ENCODE measurements at regions not wholly inside any gene's neighbourhood (a gene's known extent, or its start where the extent isn't known, plus 50 kb on each side); places are given as distances from the start of the nearest gene placed in this dataset.

DNA sequence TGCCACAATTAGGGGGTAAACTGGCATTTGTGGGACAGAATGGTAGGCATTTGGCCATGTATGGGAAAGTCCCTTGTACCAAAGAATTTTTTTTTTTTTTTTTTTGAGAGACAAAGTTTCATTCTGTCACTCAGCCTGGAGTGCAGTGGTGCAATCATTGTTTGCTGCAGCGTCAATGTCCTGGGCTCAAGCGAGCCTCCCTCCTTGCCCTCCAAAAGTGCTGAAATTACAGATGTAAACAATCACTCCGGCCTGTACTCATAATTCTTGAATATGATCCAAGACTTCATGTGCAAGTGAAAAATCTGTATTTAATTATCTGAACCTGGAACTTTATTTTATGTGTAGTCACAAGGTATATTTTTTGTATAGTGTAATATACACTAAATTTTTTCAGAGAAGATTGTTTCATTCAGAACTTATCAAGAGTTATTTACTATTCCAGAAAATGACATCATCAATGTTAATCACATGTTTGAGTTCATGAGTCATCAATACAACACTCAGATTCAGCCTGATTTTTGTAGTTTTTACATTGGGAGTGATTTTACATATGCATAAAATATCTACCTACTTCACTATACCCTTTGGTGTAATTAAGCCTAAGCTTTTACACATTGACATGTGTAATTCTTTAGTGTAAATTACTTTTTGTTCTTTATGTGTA lies 138.7 kb upstream of the L3MBTL4 start:
- no peaks in the 10 kb centered on the region for H3K36me3 ChIP-seq (ENCODE audit: low read length)
- H3K9ac ChIP-seq (ENCODE audit: low read length) = no peak overlapping the region
- no peak overlapping the region for H3K27ac ChIP-seq (ENCODE audit: low read depth, low read length)
- H2AFZ ChIP-seq (ENCODE audit: low read depth, low read length, severe bottlenecking) = no peak overlapping the region
- H3K9me2 ChIP-seq (replicated peaks; ENCODE audit: insufficient read depth, low read length) = no peaks in the 10 kb centered on the region
- no peaks in the 10 kb centered on the region for H3K79me2 ChIP-seq (ENCODE audit: insufficient read depth, low read length)
- no peaks in the 10 kb centered on the region for H3F3A ChIP-seq (ENCODE audit: insufficient read depth)
- H4K20me1 ChIP-seq (ENCODE audit: low read depth, low read length) = no peaks in the 10 kb centered on the region
- H3K4me2 ChIP-seq (ENCODE audit: low read depth, low read length, poor library complexity, severe bottlenecking) = no peak overlapping the region
- no peak overlapping the region for H3K4me3 ChIP-seq (ENCODE audit: insufficient read depth, low read length, poor library complexity, severe bottlenecking)
- no peaks in the 10 kb centered on the region for H3K9me3 ChIP-seq (ENCODE audit: insufficient read depth, low read length)
- H3K27me3 ChIP-seq (ENCODE audit: low read length) = no peaks in the 10 kb centered on the region
- TF ChIP-seq, protein P1, sequence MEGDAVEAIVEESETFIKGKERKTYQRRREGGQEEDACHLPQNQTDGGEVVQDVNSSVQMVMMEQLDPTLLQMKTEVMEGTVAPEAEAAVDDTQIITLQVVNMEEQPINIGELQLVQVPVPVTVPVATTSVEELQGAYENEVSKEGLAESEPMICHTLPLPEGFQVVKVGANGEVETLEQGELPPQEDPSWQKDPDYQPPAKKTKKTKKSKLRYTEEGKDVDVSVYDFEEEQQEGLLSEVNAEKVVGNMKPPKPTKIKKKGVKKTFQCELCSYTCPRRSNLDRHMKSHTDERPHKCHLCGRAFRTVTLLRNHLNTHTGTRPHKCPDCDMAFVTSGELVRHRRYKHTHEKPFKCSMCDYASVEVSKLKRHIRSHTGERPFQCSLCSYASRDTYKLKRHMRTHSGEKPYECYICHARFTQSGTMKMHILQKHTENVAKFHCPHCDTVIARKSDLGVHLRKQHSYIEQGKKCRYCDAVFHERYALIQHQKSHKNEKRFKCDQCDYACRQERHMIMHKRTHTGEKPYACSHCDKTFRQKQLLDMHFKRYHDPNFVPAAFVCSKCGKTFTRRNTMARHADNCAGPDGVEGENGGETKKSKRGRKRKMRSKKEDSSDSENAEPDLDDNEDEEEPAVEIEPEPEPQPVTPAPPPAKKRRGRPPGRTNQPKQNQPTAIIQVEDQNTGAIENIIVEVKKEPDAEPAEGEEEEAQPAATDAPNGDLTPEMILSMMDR (IDR thresholded peaks at IDR 0.05; ENCODE audit: insufficient read depth, low read length, poor library complexity, severe bottlenecking) = no peak
- no peak for TF ChIP-seq EZH2phosphoT487 (conservative IDR thresholded peaks at IDR 0.05; ENCODE audit: low read length)

DNA sequence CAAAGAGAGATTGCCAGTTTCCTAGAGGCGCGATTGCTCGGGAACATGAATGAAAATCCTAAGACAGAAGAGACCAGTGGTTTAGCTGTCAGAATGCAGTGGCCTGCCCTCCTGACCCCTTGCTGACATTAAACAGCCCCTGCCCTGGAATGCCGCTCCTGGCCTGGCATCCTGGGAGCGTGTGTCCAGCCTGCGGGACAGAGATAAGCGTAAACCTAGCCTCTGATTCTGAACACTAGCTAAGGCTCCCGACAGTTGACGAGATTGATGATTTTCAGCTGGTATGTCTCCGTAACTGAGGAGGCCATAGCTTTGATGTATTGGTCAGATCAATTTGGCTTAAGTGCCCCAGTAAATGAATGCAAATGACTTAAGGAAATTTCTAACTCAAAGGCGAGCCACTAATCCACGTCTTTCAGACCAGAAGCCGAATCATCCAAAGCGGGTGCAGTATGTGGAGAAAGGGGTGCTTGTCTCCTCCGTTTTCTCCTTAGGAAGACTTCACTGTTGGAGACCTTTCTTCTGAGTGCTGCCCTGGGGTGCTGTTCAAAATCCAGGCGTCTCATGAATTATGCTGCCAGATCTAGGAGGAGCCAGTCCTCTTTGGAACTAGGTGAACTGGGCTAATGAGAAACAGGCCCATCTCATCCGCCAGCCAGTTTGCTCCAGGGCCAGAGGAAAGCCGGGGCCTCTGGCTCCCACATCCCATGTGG lies 142.5 kb upstream of the L3MBTL4 start:
- Histone ChIP-seq H2AFZ (ENCODE audit: low read depth, low read length, severe bottlenecking) (no peak overlapping the region), H3K4me2 (ENCODE audit: low read depth, low read length, poor library complexity, severe bottlenecking) (no peak overlapping the region), H3K9me2 (replicated peaks; ENCODE audit: insufficient read depth, low read length) (no peaks in the 10 kb centered on the region), H3K27me3 (ENCODE audit: low read length) (no peaks in the 10 kb centered on the region), H3K27ac (ENCODE audit: low read depth, low read length) (no peak overlapping the region), H3K36me3 (ENCODE audit: low read length) (no peaks in the 10 kb centered on the region), H3K9ac (ENCODE audit: low read length) (no peak overlapping the region), H4K20me1 (ENCODE audit: low read depth, low read length) (no peaks in the 10 kb centered on the region), H3K79me2 (ENCODE audit: insufficient read depth, low read length) (no peaks in the 10 kb centered on the region), H3F3A (ENCODE audit: insufficient read depth) (no peaks in the 10 kb centered on the region), H3K9me3 (ENCODE audit: insufficient read depth, low read length) (no peaks in the 10 kb centered on the region), H3K4me3 (ENCODE audit: insufficient read depth, low read length, poor library complexity, severe bottlenecking) (no peak overlapping the region)
- TF ChIP-seq EZH2phosphoT487 (conservative IDR thresholded peaks at IDR 0.05; ENCODE audit: low read length) = no peak
- TF ChIP-seq, protein P1 (IDR thresholded peaks at IDR 0.05; ENCODE audit: insufficient read depth, low read length, poor library complexity, severe bottlenecking) = no peak

GRCh38 chr18:6557770-6558248 lies 143.1 kb upstream of the L3MBTL4 start:
- H3K4me3 ChIP-seq (ENCODE audit: insufficient read depth, low read length, poor library complexity, severe bottlenecking) = no peak overlapping the region
- H3K9ac ChIP-seq (ENCODE audit: low read length) = no peak overlapping the region
- no peaks in the 10 kb centered on the region for H4K20me1 ChIP-seq (ENCODE audit: low read depth, low read length)
- H3K27me3 ChIP-seq (ENCODE audit: low read length) = no peaks in the 10 kb centered on the region
- no peak overlapping the region for H2AFZ ChIP-seq (ENCODE audit: low read depth, low read length, severe bottlenecking)
- H3K27ac ChIP-seq (ENCODE audit: low read depth, low read length) = no peak overlapping the region
- H3K79me2 ChIP-seq (ENCODE audit: insufficient read depth, low read length) = no peaks in the 10 kb centered on the region
- no peaks in the 10 kb centered on the region for H3K36me3 ChIP-seq (ENCODE audit: low read length)
- no peaks in the 10 kb centered on the region for H3F3A ChIP-seq (ENCODE audit: insufficient read depth)
- no peak overlapping the region for H3K4me2 ChIP-seq (ENCODE audit: low read depth, low read length, poor library complexity, severe bottlenecking)
- no peak for TF ChIP-seq EZH2phosphoT487 (conservative IDR thresholded peaks at IDR 0.05; ENCODE audit: low read length)
- TF ChIP-seq, protein P1 (IDR thresholded peaks at IDR 0.05; ENCODE audit: insufficient read depth, low read length, poor library complexity, severe bottlenecking) = no peak
- no peaks in the 10 kb centered on the region for H3K9me2 ChIP-seq (replicated peaks; ENCODE audit: insufficient read depth, low read length)
- no peaks in the 10 kb centered on the region for H3K9me3 ChIP-seq (ENCODE audit: insufficient read depth, low read length)

Data from SU-DHL-6 (cell line).